Spleen (tissue), 7 donors: ENCODE measurements at regions not wholly inside any gene's neighbourhood (a gene's known extent, or its start where the extent isn't known, plus 50 kb on each side); places are given as distances from the start of the nearest gene placed in this dataset.

Experiments
- CTCF ChIP-seq, 11 experiments: fragments of 200-600 bp in 7 of 11; fragments of 450-650 bp in 4 of 11; sonication (generic) in 4 of 11; IDR thresholded peaks in 8 of 11; conservative IDR thresholded peaks in 3 of 11; 1 replicate in 7 of 11; 2 replicates in 4 of 11; pipeline versions ENCODE4 v1.4.0 to v1.8.0; 2016 to 2021; ENCODE audit warnings: antibody characterized with exemption in 11 of 11, inconsistent platforms in 4 of 11, mild to moderate bottlenecking in 1 of 11
- POLR2AphosphoS5 ChIP-seq, 3 donors: sonication (generic); formaldehyde crosslinking; IDR thresholded peaks; one replicate each; pipeline ENCODE4 v1.5.1; 2017; ENCODE audit warnings: antibody characterized with exemption in 3 of 3
- donor health status: DM: no; HTN: no; CAD: no; lungs with moderate emphysema.
- donor health status: DM: no; HTN: no; CAD: no.
- donor health status: DM: no; HTN: no; CAD: no.

- TF ChIP-seq CTCF (IDR thresholded peaks at IDR 0.05 in 8 of 11, conservative IDR thresholded peaks at IDR 0.05 in 3 of 11) (no peak), POLR2AphosphoS5 (IDR thresholded peaks at IDR 0.05) (no peak)
These were observed 915.1 kb upstream of the MAP3K7 start for GRCh38 chr6:91501930-91502329.
